Stimulated activated naive CD8-positive, alpha-beta T cell treated with anti-CD3 and anti-CD28 coated beads, Interleukin-15, Interleukin-2, amounts not matched to agents 100 ng/mL and 50 ng/mL, for 24 hours (primary cell): ENCODE measurements at regions not wholly inside any gene's neighbourhood (a gene's known extent, or its start where the extent isn't known, plus 50 kb on each side); places are given as distances from the start of the nearest gene placed in this dataset.
"Not testable (repeated sequence)": the region's sequence is repeated elsewhere in the genome, so short reads cannot be mapped to it uniquely, and the experiment has no call there.

ENCODE experiments used
- H3K27ac Mint-ChIP-seq: one replicate; pipeline ENCODE4 v1.8.0; 2021; ENCODE audit warnings: mild to moderate bottlenecking, mixed read lengths
- H3K27me3 Mint-ChIP-seq: one replicate; pipeline ENCODE4 v1.8.0; 2021; ENCODE audit warnings: mixed read lengths
- H3K36me3 Mint-ChIP-seq: one replicate; pipeline ENCODE4 v1.8.0; 2021; ENCODE audit warnings: low read depth, mixed read lengths
- H3K4me1 Mint-ChIP-seq: one replicate; pipeline ENCODE4 v1.8.0; 2021; ENCODE audit warnings: low read depth, mixed read lengths
- H3K4me3 Mint-ChIP-seq: one replicate; pipeline ENCODE4 v1.8.0; 2021; ENCODE audit warnings: mild to moderate bottlenecking, mixed read lengths
- H3K9me3 Mint-ChIP-seq: one replicate; pipeline ENCODE4 v1.8.0; 2021; ENCODE audit warnings: mixed read lengths

DNA sequence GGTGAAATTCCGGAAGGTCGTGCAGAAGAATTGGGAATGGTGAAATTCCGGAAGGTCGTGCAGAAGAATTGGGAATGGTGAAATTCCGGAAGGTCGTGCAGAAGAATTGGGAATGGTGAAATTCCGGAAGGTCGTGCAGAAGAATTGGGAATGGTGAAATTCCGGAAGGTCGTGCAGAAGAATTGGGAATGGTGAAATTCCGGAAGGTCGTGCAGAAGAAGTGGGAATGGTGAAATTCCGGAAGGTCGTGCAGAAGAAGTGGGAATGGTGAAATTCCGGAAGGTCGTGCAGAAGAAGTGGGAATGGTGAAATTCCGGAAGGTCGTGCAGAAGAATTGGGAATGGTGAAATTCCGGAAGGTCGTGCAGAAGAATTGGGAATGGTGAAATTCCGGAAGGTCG, 154.4 kb downstream of the C16orf95 start:
- H3K4me3 Mint-ChIP-seq, H3K36me3 Mint-ChIP-seq, H3K27me3 Mint-ChIP-seq, H3K27ac Mint-ChIP-seq, H3K9me3 Mint-ChIP-seq, H3K4me1 Mint-ChIP-seq: not testable (repeated sequence)

DNA sequence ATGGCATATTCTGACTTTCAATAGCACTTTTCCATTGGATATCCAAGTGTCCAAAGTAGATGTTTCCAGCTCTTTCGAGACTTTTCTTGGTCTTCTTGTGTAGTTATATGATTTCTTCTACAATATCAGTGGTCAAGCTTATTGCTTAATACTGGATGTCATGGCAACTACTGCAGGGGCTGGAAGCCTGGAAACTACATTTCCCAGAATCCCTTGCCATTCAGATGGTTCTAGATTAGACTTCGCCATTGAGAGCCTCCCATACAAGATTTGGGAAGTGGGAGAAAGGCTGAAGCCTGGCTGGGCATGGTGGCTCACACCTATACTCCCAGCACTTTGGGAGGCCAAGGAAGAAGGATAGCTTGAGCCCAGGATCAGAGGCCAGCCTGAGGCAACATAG, 153.6 kb downstream of the C16orf95 start:
- Mint-ChIP-seq H3K4me3 (no peak overlapping the region), H3K9me3 (peaks cover 9% of the 10 kb centered on the region), H3K4me1 (no peaks in the 10 kb centered on the region), H3K27ac (no peak overlapping the region), H3K36me3 (peaks cover 4% of the 10 kb centered on the region), H3K27me3 (peaks cover 4% of the 10 kb centered on the region)

DNA sequence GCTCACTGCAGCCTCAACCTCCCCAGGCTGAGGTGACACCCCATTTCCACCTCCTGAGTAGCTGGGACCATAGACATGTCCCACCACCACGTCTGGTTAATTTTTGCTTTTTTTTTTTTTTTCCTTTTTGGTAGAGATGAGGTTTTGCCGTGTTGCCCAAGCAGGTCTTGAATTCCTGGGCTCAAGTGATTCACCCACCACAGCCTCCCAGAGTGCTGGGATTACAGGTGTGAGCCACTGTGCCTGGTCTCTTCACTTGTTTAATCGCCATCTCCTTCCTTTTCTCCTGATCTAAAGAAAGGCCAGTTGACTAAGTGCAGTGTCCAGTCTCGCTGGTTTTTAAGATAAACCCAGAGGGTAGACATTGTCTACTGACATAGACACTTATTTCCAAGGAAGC, 152.0 kb downstream of the C16orf95 start:
- H3K27ac Mint-ChIP-seq, result no peak overlapping the region
- H3K4me3 Mint-ChIP-seq, result no peak overlapping the region
- peaks cover 9% of the 10 kb centered on the region for H3K9me3 Mint-ChIP-seq
- H3K4me1 Mint-ChIP-seq, result no peaks in the 10 kb centered on the region
- peaks cover 4% of the 10 kb centered on the region for H3K36me3 Mint-ChIP-seq
- H3K27me3 Mint-ChIP-seq, result peaks cover 4% of the 10 kb centered on the region

DNA sequence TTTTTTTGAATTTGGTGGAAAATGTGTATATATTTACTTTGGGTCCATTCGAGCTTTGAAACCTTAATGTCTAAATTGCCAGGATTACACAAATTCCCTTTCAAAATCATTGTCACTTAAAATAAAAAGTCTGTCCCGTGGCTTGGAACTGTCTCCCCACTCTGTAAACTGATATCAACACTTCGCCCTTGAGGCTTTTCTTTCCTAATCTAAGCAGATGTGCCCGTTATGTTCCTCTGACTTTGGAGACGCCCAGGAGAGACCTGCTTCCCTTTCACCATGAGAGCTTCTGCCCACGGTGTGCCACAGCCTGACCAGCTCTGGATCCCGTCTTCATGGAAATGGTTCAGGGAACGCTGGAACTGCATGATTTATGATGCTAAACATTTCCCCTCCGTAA, 151.3 kb downstream of the C16orf95 start:
- Mint-ChIP-seq H3K27me3 (peaks cover 4% of the 10 kb centered on the region), H3K4me1 (no peaks in the 10 kb centered on the region), H3K36me3 (peaks cover 4% of the 10 kb centered on the region), H3K27ac (no peak overlapping the region), H3K9me3 (peaks cover 9% of the 10 kb centered on the region), H3K4me3 (no peak overlapping the region)

DNA sequence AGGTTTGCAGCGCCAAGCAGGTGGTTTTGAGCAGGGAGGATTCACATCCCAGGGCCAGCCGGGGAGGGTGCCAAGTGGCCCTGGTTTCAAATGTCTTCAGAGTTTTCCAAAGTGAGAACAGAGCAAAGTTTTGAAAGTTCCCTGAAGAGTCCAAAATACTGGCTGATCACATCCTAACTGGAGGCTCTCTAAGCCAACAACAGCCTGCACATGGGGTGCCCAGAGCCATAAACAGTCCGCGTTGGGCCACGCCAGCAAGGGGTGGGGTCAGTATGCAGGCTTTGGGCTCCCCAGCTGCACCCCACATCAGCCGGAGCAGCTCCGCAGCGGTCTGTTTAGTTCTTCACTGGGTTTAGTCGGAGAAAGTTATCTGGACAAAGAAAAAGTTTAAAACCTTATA, 150.9 kb downstream of the C16orf95 start:
- H3K4me3 Mint-ChIP-seq, result no peak overlapping the region
- peaks cover 4% of the 10 kb centered on the region for H3K36me3 Mint-ChIP-seq
- H3K27me3 Mint-ChIP-seq, result peaks cover 4% of the 10 kb centered on the region
- H3K4me1 Mint-ChIP-seq, result no peaks in the 10 kb centered on the region
- H3K9me3 Mint-ChIP-seq, result peaks cover 9% of the 10 kb centered on the region
- no peak overlapping the region for H3K27ac Mint-ChIP-seq

DNA sequence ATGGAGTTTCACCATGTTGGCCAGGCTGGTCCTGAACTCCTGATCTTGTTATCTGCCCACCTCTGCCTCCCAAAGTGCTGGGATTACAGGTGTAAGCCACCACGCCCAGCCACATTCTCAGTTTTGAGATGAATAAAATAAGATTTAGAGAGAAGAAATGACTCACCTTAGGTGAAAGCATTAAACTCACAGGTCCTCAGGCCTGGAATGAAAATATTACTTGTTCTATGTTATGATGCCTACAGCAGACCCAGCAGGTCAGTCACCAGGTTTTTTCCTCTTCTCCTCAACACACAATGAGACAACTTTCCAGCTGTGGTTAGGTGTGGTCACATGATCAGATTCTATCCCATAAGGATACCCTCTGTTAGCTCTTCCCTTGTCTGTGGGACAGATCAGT, 150.3 kb downstream of the C16orf95 start:
- no peak overlapping the region for H3K27ac Mint-ChIP-seq
- peaks cover 4% of the 10 kb centered on the region for H3K36me3 Mint-ChIP-seq
- no peak overlapping the region for H3K4me3 Mint-ChIP-seq
- no peaks in the 10 kb centered on the region for H3K4me1 Mint-ChIP-seq
- H3K9me3 Mint-ChIP-seq, result peaks cover 9% of the 10 kb centered on the region
- H3K27me3 Mint-ChIP-seq, result peaks cover 4% of the 10 kb centered on the region

DNA sequence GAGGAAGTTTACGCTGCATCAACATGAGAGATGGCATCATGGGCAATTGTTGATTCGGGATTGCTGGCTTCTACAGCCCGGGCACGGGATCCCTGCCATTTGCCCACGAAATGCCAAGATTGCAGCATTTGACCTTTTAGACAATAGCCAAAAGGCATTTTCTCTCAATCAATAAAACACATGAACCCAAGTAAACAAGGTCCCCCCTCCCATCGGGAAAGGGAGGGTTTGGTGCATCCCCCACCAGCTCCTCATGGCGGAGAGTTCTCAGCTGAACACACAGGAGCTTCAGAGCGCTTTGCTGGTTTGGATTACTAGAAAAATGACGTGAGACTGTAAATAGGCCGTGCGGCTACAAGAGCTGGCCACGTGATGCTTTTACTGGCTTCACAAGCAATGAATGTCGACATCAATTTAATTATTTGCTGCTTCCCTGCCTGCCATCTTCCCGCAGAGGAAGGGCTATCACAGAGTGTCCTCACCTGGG, 147.6 kb downstream of the C16orf95 start:
- Mint-ChIP-seq H3K9me3 (peaks cover 5% of the 10 kb centered on the region), H3K36me3 (no peaks in the 10 kb centered on the region)

DNA sequence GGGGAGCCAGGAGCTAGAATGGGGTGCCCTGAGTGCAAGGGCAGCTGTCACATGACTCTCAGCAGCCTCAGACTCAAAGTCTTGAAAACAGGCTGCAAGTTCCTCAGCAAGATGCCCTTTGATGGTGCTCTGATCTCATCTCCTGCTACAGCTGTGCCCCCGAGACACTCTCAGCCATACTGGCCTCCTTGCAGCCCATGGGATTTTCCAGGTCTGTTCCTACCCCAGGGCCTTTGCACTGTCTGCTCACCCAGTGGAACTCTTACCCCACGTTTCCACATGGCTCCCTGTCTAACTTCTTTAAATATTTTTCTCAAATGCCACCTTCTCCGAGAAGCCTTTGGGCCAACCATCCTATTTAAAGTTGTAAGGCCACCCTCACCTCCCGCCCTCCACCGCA, 146.9 kb downstream of the C16orf95 start:
- H3K9me3 Mint-ChIP-seq, result peaks cover 5% of the 10 kb centered on the region
- H3K36me3 Mint-ChIP-seq, result no peaks in the 10 kb centered on the region
- no peak overlapping the region for H3K27ac Mint-ChIP-seq
- no peaks in the 10 kb centered on the region for H3K27me3 Mint-ChIP-seq
- H3K4me1 Mint-ChIP-seq, result no peaks in the 10 kb centered on the region
- no peak overlapping the region for H3K4me3 Mint-ChIP-seq

More for the DNA sequence above, 147.6 kb downstream of the C16orf95 start:
- Mint-ChIP-seq H3K27ac (no peak overlapping the region), H3K27me3 (no peaks in the 10 kb centered on the region), H3K4me3 (no peak overlapping the region), H3K4me1 (no peaks in the 10 kb centered on the region)

DNA sequence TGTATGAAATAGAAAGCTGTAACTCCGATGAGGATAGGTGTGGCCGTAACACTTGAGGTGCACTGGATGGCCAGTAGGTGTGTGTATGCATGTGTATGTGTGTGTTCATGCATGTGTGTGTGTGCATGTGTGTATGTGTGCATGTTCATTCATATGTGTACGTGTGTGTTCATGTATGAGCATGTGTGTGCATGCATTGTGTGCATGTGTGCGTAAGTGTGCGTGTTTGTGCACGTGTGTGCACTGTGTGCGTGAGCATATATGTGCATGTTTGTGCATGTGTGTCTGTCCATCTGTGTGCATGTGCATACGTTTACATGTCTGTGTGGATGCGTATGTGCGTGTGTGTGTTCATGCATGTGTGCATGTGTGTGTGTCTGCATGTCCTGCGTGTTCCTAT, 145.5 kb downstream of the C16orf95 start:
- H3K27me3 Mint-ChIP-seq, result no peaks in the 10 kb centered on the region
- H3K36me3 Mint-ChIP-seq, result no peaks in the 10 kb centered on the region
- H3K4me3 Mint-ChIP-seq, result no peak overlapping the region
- H3K27ac Mint-ChIP-seq, result no peak overlapping the region
- no peaks in the 10 kb centered on the region for H3K4me1 Mint-ChIP-seq
- peaks cover 5% of the 10 kb centered on the region for H3K9me3 Mint-ChIP-seq

DNA sequence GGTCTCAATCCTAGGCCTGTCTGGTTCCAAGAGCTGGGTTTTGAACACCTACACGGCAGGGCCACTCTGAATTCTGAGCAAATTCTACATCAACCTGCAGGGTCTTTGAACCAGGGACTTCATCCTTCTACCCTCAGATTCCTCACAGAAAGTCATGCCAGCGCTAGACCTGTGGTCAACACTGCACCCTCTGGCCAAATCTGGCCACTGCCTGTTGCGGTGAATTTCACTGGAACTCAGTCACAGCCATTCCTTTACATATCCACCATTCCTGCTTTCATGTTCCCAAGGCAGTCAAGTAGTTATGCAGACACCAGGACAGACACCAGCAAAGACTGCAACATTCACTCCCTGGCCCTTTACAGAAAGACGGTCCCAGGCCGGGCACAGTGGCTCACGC, 144.6 kb downstream of the C16orf95 start:
- Mint-ChIP-seq H3K4me3 (no peak overlapping the region), H3K27ac (no peak overlapping the region), H3K9me3 (no peaks in the 10 kb centered on the region), H3K27me3 (peaks cover 4% of the 10 kb centered on the region), H3K36me3 (no peaks in the 10 kb centered on the region), H3K4me1 (no peaks in the 10 kb centered on the region)

DNA sequence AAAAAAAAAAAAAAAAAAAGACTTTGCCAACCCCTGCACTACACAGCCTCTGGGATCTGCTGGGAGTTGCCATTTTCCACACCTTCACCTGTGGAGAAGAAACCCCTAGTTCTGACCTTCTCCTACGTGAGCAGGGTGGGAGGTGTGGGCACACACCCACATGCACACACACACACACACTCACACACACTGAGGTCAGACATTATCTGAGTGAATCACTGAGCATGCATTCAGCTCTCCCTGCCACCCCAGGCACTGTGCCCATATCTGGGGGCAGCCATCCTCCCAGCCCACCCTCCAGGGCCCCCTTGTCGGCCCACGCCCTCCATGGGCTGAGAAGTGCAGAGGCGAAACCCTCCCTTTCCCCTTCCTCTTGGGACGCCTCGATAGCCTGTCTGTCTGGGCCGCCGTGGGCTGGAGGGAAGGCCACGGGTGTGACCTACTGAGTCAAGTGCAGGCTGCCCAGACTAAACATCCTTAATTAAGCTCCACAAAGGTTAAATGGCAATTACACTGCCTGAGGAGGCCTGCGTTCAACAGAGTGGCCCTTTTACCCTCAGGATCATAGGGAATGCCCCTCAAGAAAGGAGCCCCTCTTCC, 143.8 kb downstream of the C16orf95 start:
- Mint-ChIP-seq H3K4me3 (no peak overlapping the region), H3K9me3 (no peaks in the 10 kb centered on the region), H3K27ac (no peak overlapping the region), H3K36me3 (no peaks in the 10 kb centered on the region), H3K4me1 (no peaks in the 10 kb centered on the region), H3K27me3 (peaks cover 8% of the 10 kb centered on the region)

DNA sequence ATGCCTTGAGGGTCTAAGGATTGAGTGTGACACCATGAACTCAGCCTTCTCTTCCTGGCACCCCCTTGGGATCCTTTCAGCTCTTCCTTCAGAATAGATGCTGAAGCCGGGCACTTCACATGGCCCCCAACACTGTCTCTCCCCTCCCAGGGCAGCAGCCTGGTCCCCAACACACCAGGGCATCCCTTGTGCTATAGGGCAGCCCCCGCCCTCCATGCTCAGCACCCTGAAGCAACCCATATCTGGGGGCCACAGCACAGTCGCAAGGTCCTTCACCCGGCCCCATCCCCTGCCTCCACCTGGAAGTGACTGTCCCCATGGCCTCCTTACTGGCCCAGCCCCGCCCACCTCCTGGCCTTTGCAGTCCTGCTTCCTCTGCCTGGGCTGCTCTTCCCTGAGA, 143.1 kb downstream of the C16orf95 start:
- H3K9me3 Mint-ChIP-seq, result no peaks in the 10 kb centered on the region
- peaks cover 8% of the 10 kb centered on the region for H3K27me3 Mint-ChIP-seq
- H3K36me3 Mint-ChIP-seq, result no peaks in the 10 kb centered on the region
- no peak overlapping the region for H3K4me3 Mint-ChIP-seq
- no peak overlapping the region for H3K27ac Mint-ChIP-seq
- no peaks in the 10 kb centered on the region for H3K4me1 Mint-ChIP-seq

DNA sequence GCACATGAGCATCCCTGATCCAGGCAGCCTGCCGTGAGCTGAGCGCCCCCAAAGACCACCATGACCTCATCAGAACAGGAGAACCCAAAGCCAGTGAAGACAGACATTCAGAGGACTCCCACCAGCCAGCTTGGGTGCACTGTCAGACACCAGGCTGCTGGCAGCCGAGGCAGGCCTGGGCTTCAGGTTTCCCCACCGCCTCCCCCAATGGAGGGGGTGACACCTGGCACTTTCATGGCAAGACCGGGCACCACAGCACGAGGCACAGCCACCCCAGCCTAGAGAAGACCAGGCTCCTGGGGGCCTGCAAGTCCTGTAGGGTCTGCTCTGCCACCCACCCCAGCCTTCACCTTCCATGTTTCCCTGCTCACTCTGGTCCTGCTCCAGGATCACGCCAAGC, 140.5 kb downstream of the C16orf95 start:
- no peak overlapping the region for H3K4me3 Mint-ChIP-seq
- H3K27ac Mint-ChIP-seq, result no peak overlapping the region
- H3K27me3 Mint-ChIP-seq, result peaks cover 8% of the 10 kb centered on the region
- H3K4me1 Mint-ChIP-seq, result no peaks in the 10 kb centered on the region
- no peaks in the 10 kb centered on the region for H3K9me3 Mint-ChIP-seq
- no peaks in the 10 kb centered on the region for H3K36me3 Mint-ChIP-seq

DNA sequence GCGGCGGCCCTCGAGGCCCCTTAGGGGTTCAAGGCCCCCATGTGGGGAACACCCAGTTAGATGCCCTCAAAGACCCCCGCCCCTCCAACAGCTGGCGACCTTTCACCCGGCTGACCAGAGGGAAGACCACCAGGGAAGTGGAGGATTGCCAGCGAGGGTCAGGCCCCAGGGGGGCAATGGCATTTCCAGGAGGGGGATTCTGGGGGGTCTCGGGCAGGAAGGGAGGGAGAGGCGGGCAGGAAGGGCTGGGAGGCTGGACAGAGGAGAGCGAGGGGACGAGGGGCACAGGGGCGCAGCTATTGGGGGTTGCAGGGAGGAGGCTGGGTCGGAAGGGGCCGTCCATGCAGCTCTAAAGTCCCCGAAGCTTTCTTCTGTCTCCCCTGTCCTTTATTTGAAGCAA, 139.5 kb downstream of the C16orf95 start:
- no peak overlapping the region for H3K27ac Mint-ChIP-seq
- H3K4me1 Mint-ChIP-seq, result no peaks in the 10 kb centered on the region
- no peaks in the 10 kb centered on the region for H3K36me3 Mint-ChIP-seq
- H3K4me3 Mint-ChIP-seq, result no peak overlapping the region
- no peaks in the 10 kb centered on the region for H3K9me3 Mint-ChIP-seq
- H3K27me3 Mint-ChIP-seq, result peaks cover 8% of the 10 kb centered on the region

DNA sequence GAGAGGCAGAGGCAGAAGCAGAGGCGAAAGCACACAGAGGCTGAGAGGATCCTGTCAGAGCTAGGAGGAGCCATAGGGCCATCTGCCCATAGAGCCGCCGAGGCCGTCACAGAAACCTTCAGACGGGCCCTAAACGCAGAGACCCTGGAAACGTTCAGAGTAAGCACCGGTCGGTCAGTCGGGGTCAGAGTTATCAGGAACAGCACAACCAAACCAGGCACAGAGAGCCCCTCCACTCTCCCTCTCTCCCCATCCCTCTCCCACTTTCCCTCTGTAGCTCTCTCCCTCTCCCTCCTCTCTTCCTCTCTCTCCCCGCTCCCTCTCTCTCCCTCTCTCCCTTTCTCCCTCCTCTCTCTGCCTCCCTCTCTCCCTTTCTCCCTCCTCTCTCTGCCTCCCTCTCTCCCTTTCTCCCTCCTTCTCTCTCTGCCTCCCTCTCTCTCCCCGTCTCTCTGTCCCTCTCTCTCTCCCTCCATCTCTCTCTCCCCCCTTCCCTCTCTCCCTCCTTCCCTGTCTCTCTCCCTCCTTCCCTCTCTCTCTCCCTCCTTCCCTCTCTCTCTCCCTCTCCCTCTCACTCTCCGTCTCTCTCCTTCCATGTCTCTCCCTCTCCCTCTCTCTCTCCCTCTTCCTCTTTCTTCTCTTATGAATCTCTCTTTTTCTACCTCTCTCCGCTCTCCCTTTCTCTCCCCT, 138.9 kb downstream of the C16orf95 start:
- no peak overlapping the region for H3K4me3 Mint-ChIP-seq
- H3K27me3 Mint-ChIP-seq, result peaks cover 8% of the 10 kb centered on the region
- H3K9me3 Mint-ChIP-seq, result no peaks in the 10 kb centered on the region
- H3K36me3 Mint-ChIP-seq, result no peaks in the 10 kb centered on the region
- H3K27ac Mint-ChIP-seq, result no peak overlapping the region
- H3K4me1 Mint-ChIP-seq, result no peaks in the 10 kb centered on the region

DNA sequence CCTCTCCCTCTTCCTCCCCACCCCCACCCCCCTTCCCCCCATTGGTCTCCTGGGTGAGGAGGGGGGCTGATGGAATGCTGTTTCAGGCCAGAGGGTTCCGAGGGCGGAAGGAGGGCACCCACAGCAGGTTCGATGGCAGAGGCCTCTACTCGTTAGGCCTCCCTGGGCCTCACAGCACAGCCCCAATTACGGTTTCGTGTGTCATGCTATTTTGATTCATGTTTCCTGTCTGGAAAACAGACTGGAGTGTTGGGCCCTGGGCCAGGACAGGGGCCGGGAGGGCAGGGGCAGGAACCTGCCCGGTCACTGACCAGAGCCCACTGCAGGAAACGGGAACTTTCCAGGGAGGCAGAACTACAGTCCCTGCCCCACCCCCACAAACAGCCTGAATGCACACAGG, 138.2 kb downstream of the C16orf95 start:
- Mint-ChIP-seq H3K27me3 (peaks cover 8% of the 10 kb centered on the region), H3K36me3 (no peaks in the 10 kb centered on the region), H3K4me1 (no peaks in the 10 kb centered on the region), H3K9me3 (no peaks in the 10 kb centered on the region), H3K4me3 (no peak overlapping the region), H3K27ac (no peak overlapping the region)
